ENCODE measurements at regions not wholly inside any gene's neighbourhood (a gene's known extent, or its start where the extent isn't known, plus 50 kb on each side); places are given as distances from the start of the nearest gene placed in this dataset.

DNA sequence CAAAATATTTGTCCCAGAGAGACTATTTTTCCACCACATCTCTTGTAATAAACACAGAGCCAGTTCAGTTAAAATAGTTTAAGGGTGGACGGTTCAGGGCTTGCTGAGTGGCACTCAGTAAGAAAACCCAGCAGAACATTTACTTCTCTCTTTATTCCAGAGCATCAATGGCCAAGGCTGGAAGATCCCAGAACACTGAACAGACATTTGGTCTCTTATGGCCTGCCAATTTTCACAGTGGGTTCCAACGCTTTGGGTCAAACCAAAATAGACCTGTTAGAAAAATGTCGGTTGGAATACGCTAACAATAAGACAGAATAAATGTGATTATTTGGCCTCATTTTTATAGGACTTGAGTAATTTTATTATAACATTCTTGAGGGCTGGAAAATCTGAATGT, 580.3 kb upstream of the TMEFF2 start:
- TF ChIP-seq SP1 (CRISPR knock-in tag; conservative IDR thresholded peaks at IDR 0.05) (no peak), SMAD3 (CRISPR knock-in tag; IDR thresholded peaks at IDR 0.05; ENCODE audit: borderline replicate concordance) (no peak), ZNF138 (CRISPR knock-in tag; conservative IDR thresholded peaks at IDR 0.05) (no peak), ZBTB21 (CRISPR knock-in tag; IDR thresholded peaks at IDR 0.05; ENCODE audit: borderline replicate concordance) (no peak), IRF2 (CRISPR knock-in tag; IDR thresholded peaks at IDR 0.05; ENCODE audit: borderline replicate concordance, low read depth) (no peak), NFYB (CRISPR knock-in tag; conservative IDR thresholded peaks at IDR 0.05; ENCODE audit: low read depth) (no peak), CREB1 (CRISPR knock-in tag; IDR thresholded peaks at IDR 0.05) (no peak)
- TF ChIP-seq, protein P1, sequence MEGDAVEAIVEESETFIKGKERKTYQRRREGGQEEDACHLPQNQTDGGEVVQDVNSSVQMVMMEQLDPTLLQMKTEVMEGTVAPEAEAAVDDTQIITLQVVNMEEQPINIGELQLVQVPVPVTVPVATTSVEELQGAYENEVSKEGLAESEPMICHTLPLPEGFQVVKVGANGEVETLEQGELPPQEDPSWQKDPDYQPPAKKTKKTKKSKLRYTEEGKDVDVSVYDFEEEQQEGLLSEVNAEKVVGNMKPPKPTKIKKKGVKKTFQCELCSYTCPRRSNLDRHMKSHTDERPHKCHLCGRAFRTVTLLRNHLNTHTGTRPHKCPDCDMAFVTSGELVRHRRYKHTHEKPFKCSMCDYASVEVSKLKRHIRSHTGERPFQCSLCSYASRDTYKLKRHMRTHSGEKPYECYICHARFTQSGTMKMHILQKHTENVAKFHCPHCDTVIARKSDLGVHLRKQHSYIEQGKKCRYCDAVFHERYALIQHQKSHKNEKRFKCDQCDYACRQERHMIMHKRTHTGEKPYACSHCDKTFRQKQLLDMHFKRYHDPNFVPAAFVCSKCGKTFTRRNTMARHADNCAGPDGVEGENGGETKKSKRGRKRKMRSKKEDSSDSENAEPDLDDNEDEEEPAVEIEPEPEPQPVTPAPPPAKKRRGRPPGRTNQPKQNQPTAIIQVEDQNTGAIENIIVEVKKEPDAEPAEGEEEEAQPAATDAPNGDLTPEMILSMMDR (IDR thresholded peaks at IDR 0.05) = no peak
- TF ChIP-seq, protein P2, sequence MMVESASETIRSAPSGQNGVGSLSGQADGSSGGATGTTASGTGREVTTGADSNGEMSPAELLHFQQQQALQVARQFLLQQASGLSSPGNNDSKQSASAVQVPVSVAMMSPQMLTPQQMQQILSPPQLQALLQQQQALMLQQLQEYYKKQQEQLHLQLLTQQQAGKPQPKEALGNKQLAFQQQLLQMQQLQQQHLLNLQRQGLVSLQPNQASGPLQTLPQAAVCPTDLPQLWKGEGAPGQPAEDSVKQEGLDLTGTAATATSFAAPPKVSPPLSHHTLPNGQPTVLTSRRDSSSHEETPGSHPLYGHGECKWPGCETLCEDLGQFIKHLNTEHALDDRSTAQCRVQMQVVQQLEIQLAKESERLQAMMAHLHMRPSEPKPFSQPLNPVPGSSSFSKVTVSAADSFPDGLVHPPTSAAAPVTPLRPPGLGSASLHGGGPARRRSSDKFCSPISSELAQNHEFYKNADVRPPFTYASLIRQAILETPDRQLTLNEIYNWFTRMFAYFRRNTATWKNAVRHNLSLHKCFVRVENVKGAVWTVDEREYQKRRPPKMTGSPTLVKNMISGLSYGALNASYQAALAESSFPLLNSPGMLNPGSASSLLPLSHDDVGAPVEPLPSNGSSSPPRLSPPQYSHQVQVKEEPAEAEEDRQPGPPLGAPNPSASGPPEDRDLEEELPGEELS (CRISPR knock-in tag; IDR thresholded peaks at IDR 0.05) = no peak
- TF ChIP-seq, protein P3, sequence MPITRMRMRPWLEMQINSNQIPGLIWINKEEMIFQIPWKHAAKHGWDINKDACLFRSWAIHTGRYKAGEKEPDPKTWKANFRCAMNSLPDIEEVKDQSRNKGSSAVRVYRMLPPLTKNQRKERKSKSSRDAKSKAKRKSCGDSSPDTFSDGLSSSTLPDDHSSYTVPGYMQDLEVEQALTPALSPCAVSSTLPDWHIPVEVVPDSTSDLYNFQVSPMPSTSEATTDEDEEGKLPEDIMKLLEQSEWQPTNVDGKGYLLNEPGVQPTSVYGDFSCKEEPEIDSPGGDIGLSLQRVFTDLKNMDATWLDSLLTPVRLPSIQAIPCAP (CRISPR knock-in tag; IDR thresholded peaks at IDR 0.05) = no peak
- TF ChIP-seq, protein P4, sequence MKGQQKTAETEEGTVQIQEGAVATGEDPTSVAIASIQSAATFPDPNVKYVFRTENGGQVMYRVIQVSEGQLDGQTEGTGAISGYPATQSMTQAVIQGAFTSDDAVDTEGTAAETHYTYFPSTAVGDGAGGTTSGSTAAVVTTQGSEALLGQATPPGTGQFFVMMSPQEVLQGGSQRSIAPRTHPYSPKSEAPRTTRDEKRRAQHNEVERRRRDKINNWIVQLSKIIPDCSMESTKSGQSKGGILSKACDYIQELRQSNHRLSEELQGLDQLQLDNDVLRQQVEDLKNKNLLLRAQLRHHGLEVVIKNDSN (CRISPR knock-in tag; IDR thresholded peaks at IDR 0.05) = no peak
- TF ChIP-seq, protein P5, sequence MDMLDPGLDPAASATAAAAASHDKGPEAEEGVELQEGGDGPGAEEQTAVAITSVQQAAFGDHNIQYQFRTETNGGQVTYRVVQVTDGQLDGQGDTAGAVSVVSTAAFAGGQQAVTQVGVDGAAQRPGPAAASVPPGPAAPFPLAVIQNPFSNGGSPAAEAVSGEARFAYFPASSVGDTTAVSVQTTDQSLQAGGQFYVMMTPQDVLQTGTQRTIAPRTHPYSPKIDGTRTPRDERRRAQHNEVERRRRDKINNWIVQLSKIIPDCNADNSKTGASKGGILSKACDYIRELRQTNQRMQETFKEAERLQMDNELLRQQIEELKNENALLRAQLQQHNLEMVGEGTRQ (CRISPR knock-in tag; IDR thresholded peaks at IDR 0.05) = no peak
- TF ChIP-seq, protein P6, sequence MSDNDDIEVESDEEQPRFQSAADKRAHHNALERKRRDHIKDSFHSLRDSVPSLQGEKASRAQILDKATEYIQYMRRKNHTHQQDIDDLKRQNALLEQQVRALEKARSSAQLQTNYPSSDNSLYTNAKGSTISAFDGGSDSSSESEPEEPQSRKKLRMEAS (CRISPR knock-in tag; IDR thresholded peaks at IDR 0.05) = no peak
- TF ChIP-seq, protein P7, sequence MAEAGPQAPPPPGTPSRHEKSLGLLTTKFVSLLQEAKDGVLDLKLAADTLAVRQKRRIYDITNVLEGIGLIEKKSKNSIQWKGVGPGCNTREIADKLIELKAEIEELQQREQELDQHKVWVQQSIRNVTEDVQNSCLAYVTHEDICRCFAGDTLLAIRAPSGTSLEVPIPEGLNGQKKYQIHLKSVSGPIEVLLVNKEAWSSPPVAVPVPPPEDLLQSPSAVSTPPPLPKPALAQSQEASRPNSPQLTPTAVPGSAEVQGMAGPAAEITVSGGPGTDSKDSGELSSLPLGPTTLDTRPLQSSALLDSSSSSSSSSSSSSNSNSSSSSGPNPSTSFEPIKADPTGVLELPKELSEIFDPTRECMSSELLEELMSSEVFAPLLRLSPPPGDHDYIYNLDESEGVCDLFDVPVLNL (CRISPR knock-in tag; IDR thresholded peaks at IDR 0.05; ENCODE audit: borderline replicate concordance, low read depth) = no peak

All from WTC11 (cell line).